Gastroesophageal sphincter (tissue), 4 donors: ENCODE measurements at regions not wholly inside any gene's neighbourhood (a gene's known extent, or its start where the extent isn't known, plus 50 kb on each side); places are given as distances from the start of the nearest gene placed in this dataset.

Experiments used
- ATAC-seq: fragments of 150-250 bp; one replicate; pipeline ENCODE4 v1.9.1; 2016; ENCODE audit warnings: mild to moderate bottlenecking, moderate library complexity
- H3K27ac ChIP-seq, 4 donors: fragments of 200-600 bp; sonication (generic) in 3 of 4; 1 replicate in 3 of 4; 2 replicates in 1 of 4; pipeline ENCODE4 v1.5.1; 2016 to 2019
- H3K27me3 ChIP-seq: fragments of 200-600 bp; sonication (generic); one replicate; pipeline ENCODE4 v1.5.1; 2019
- H3K36me3 ChIP-seq, 2 donors: fragments of 200-600 bp; sonication (generic); one replicate each; pipeline ENCODE4 v1.5.1; 2019; ENCODE audit warnings: control low read depth in 1 of 2
- H3K4me1 ChIP-seq, 3 donors: fragments of 200-600 bp; sonication (generic); 1 replicate in 2 of 3; 2 replicates in 1 of 3; pipeline ENCODE4 v1.5.1; 2016 to 2019; ENCODE audit warnings: control low read depth in 2 of 3
- H3K4me3 ChIP-seq, 2 donors: fragments of 200-600 bp; sonication (generic); one replicate each; pipeline ENCODE4 v1.5.1; 2019; ENCODE audit warnings: mild to moderate bottlenecking in 1 of 2, moderate library complexity in 1 of 2
- H3K9me3 ChIP-seq, 3 donors: fragments of 200-600 bp; sonication (generic); one replicate each; pipeline ENCODE4 v1.5.1; 2017 to 2019; ENCODE audit warnings: control low read depth in 2 of 3
- EP300 ChIP-seq: sonication (generic); formaldehyde crosslinking; IDR thresholded peaks from one replicate; pipeline ENCODE4 v1.6.1; 2017; ENCODE audit warnings: antibody characterized with exemption, mild to moderate bottlenecking
- POLR2A ChIP-seq, 2 donors: fragments of 450-650 bp; IDR thresholded peaks; one replicate each; pipeline ENCODE4 v1.6.1; 2017; ENCODE audit warnings: antibody characterized with exemption in 2 of 2, mild to moderate bottlenecking in 2 of 2, moderate library complexity in 1 of 2
- POLR2AphosphoS5 ChIP-seq: sonication (generic); formaldehyde crosslinking; IDR thresholded peaks from one replicate; pipeline ENCODE4 v1.6.1; 2017; ENCODE audit warnings: antibody characterized with exemption
- WGBS, 2 donors: methylation state at CpG; one replicate each; pipeline ENCODE4 v1.1.5; 2018; ENCODE audit warnings: low coverage in 1 of 2; 5-methylcytosine and 5-hydroxymethylcytosine counted together
- TF ChIP-seq, protein P1 (sequence below), 4 experiments: fragments of 200-600 bp in 2 of 4; fragments of 450-650 bp in 2 of 4; sonication (generic) in 1 of 4; IDR thresholded peaks; one replicate each; pipeline ENCODE4 v1.5.1; 2017 to 2019; ENCODE audit warnings: antibody characterized with exemption in 4 of 4, mild to moderate bottlenecking in 2 of 4, moderate library complexity in 2 of 4

DNA sequence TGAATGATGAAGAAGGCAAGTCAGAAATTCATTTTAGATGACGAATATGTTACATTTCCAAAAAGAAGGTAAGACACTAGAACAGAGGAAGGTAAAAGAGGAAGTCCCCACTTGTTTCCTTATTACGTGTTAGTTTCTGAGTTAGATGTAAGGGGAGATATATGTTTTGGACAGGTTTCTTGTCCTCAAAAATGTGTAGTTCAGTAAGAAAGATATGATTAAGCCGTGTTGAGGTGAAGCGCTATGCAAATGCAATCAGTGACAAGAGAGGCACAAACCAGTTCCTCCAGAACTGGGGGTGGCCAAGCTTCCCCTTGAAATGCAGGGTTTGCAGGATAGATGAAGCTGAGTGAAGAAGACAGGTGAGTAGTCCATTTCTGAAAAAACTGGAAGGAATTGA, 293.3 kb upstream of the RUNX1 start:
- Histone ChIP-seq H3K36me3 (no peaks in the 10 kb centered on the region), H3K27me3 (peaks cover 14% of the 10 kb centered on the region), H3K4me1 (no peaks in the 10 kb centered on the region), H3K27ac (no peak overlapping the region), H3K9me3 (peaks cover 0 to 5% (median 0%) of the 10 kb centered on the region in 3 donors), H3K4me3 (no peak overlapping the region)
- no peak for ATAC-seq
- WGBS, 2 donors = 65 to 86% methylated on average over 4 of the region's 4 CpGs
- TF ChIP-seq POLR2A (IDR thresholded peaks at IDR 0.05) = no peak

DNA sequence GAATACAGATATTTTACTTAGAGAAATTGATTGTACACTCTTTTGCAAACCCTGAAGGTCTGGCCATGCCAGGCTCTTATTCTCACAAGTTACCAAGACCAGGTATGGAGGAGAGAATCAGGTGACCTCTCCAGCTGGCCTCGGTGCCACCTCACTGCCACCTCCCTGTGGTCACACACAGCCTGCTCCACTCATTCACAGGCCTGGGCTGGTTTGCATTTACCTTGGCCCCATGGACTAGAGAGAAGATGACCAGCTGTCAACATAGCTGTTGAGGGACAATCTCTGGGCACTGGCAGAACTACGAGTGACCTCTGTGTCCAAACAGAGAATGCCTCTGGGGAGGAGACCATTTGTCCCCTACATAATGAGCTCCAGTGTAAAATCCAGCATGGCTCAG, 291.2 kb upstream of the RUNX1 start:
- no peak for ATAC-seq
- Histone ChIP-seq H3K4me1 (no peaks in the 10 kb centered on the region), H3K4me3 (no peak overlapping the region), H3K27me3 (peaks cover under 1% of the 10 kb centered on the region), H3K27ac (no peak overlapping the region), H3K36me3 (no peaks in the 10 kb centered on the region), H3K9me3 (peaks cover 0 to 5% (median 0%) of the 10 kb centered on the region in 3 donors)
- 70% methylated on average over 2 of the region's 2 CpGs; no CpG with 5 or more reads in 1 of the 2 donors for WGBS, 2 donors
- TF ChIP-seq EP300 (no peak), POLR2A (IDR thresholded peaks at IDR 0.05) (no peak), POLR2AphosphoS5 (no peak)
- TF ChIP-seq, protein P1, sequence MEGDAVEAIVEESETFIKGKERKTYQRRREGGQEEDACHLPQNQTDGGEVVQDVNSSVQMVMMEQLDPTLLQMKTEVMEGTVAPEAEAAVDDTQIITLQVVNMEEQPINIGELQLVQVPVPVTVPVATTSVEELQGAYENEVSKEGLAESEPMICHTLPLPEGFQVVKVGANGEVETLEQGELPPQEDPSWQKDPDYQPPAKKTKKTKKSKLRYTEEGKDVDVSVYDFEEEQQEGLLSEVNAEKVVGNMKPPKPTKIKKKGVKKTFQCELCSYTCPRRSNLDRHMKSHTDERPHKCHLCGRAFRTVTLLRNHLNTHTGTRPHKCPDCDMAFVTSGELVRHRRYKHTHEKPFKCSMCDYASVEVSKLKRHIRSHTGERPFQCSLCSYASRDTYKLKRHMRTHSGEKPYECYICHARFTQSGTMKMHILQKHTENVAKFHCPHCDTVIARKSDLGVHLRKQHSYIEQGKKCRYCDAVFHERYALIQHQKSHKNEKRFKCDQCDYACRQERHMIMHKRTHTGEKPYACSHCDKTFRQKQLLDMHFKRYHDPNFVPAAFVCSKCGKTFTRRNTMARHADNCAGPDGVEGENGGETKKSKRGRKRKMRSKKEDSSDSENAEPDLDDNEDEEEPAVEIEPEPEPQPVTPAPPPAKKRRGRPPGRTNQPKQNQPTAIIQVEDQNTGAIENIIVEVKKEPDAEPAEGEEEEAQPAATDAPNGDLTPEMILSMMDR (IDR thresholded peaks at IDR 0.05) = no peak

DNA sequence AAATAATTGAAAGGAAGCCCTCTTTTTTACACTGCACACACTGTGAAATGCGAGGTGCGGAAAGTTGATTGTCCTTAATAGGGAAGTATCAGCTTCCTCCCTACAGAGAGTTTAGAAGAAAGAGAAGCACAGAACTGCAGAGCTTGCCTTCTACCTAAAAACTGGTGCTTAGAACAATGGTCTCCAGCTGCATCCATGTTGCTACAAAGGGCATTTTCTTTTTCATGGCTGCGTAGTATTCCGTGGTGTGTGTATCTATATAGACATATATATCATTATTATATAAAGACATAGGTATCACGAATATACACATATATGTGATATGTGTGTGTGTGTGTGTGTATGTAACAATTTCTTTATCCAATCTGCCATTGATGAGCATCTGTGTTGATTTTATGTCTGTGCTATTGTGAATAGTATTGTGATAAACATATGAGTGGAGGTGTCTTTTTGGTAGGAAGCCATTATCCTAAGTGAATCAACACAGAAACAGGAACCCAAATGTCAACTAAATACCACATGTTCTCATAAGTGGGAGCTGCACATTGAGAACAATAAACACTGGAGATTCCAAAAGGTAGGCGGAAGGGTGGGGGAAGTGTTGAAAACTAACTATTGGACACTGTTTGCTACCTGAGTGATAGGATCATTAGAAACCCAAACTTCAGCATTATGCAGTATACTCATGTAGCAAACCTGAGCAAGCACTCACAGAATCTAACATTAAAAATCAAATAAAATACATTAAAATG, 290.0 kb upstream of the RUNX1 start:
- no peak overlapping the region for H3K4me3 ChIP-seq
- TF ChIP-seq EP300 = no peak
- TF ChIP-seq, protein P1 (IDR thresholded peaks at IDR 0.05) = no peak
- no peaks in the 10 kb centered on the region for H3K9me3 ChIP-seq
- ATAC-seq = no peak
- no peaks in the 10 kb centered on the region for H3K4me1 ChIP-seq
- H3K36me3 ChIP-seq = no peaks in the 10 kb centered on the region
- WGBS, 2 donors = 91 to 92% methylated on average over 6 of the region's 6 CpGs
- H3K27ac ChIP-seq = no peak overlapping the region
- H3K27me3 ChIP-seq = no peaks in the 10 kb centered on the region

DNA sequence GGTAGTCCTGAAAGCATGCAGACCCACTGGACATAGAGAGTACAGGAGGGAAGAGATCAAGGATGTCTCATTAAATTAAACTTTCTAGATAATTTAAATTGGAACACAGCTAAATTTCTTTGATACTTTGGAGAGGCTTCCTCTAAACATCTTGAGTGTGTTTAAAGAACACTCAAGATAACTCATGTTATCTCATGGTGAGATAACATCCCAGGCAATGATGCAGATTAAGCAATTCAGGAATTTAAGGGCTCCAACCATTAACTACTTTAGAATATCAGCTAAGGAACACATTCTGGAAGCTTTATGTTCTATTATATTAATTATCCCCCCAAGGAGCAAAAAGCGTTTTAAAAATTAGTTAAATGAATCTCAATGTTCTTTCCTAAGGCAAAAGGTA, 289.2 kb upstream of the RUNX1 start:
- WGBS, 2 donors = 78 to 100% methylated on average over 1 of the region's 1 CpG
- Histone ChIP-seq H3K27me3 (no peaks in the 10 kb centered on the region), H3K27ac (no peak overlapping the region), H3K9me3 (no peaks in the 10 kb centered on the region), H3K4me3 (no peak overlapping the region), H3K4me1 (no peaks in the 10 kb centered on the region), H3K36me3 (no peaks in the 10 kb centered on the region)
- no peak for ATAC-seq
- TF ChIP-seq, protein P1 (IDR thresholded peaks at IDR 0.05) = no peak
- TF ChIP-seq EP300 (no peak), POLR2AphosphoS5 (no peak), POLR2A (IDR thresholded peaks at IDR 0.05) (no peak)

DNA sequence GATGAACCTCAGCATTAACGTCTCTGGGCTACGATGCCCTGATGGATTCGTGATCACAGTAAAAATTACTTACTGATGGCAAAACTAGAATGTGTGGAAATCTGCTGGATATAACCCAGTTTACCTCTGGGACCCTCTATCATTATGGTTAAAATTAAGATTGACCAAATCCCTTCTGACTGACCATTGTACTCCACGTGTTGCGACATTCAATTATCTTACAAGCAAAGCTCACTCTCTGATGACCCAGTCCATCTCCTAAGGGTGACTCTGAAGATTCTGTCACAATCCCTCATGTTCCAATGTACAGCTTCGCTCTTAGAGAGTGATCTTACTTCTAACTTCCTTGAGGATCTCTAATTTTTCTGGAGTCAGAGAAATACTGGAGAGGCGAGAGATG, 288.5 kb upstream of the RUNX1 start:
- Histone ChIP-seq H3K27ac (no peak overlapping the region), H3K9me3 (no peaks in the 10 kb centered on the region), H3K27me3 (no peaks in the 10 kb centered on the region), H3K4me3 (no peak overlapping the region), H3K4me1 (no peaks in the 10 kb centered on the region), H3K36me3 (no peaks in the 10 kb centered on the region)
- ATAC-seq = no peak
- TF ChIP-seq POLR2AphosphoS5 = no peak
- no peak for TF ChIP-seq POLR2A (IDR thresholded peaks at IDR 0.05)
- TF ChIP-seq, protein P1 (IDR thresholded peaks at IDR 0.05) = no peak
- no peak for TF ChIP-seq EP300
- WGBS, 2 donors = 92 to 95% methylated on average over 2 to 7 of the region's 7 CpGs
